ENCODE measurements at regions not wholly inside any gene's neighbourhood (a gene's known extent, or its start where the extent isn't known, plus 50 kb on each side); places are given as distances from the start of the nearest gene placed in this dataset.

- Mint-ChIP-seq H3K27ac (no peak overlapping the region), H3K27me3 (ENCODE audit: low read depth) (no peaks in the 10 kb centered on the region), H3K9me3 (no peaks in the 10 kb centered on the region), H3K4me3 (no peak overlapping the region), H3K4me1 (peaks cover 28% of the 10 kb centered on the region), H3K36me3 (no peaks in the 10 kb centered on the region)
- ChIA-PET POLR2A (no interaction called here), CTCF (interaction anchor here (0.6 kb wide), 1 partner anchor 84 kb away, joined by 3 read pairs; no protein-coding TSS in a partner anchor)
- ATAC-seq, result no peak
- TF ChIP-seq ERG (CRISPR knock-in tag; IDR thresholded peaks at IDR 0.05), result no peak
- no peak for TF ChIP-seq USF1 (CRISPR knock-in tag; IDR thresholded peaks at IDR 0.05)
- TF ChIP-seq MAX (CRISPR knock-in tag; IDR thresholded peaks at IDR 0.05), result no peak
- TF ChIP-seq GABPB1 (CRISPR knock-in tag; IDR thresholded peaks at IDR 0.05), result no peak
- TF ChIP-seq ZBTB43 (CRISPR knock-in tag; IDR thresholded peaks at IDR 0.05), result no peak
- no peak for TF ChIP-seq FOXJ3 (CRISPR knock-in tag; IDR thresholded peaks at IDR 0.05; ENCODE audit: borderline replicate concordance)
- no peak for TF ChIP-seq PRDM15 (CRISPR knock-in tag; IDR thresholded peaks at IDR 0.05)
- TF ChIP-seq ZNF671 (CRISPR knock-in tag; IDR thresholded peaks at IDR 0.05), result no peak
- no peak for TF ChIP-seq E2F5 (CRISPR knock-in tag; IDR thresholded peaks at IDR 0.05)
- TF ChIP-seq ZNF138 (CRISPR knock-in tag; conservative IDR thresholded peaks at IDR 0.05), result no peak
- no peak for TF ChIP-seq NR1H2 (CRISPR knock-in tag; IDR thresholded peaks at IDR 0.05)
- TF ChIP-seq NR3C1 (CRISPR knock-in tag; conservative IDR thresholded peaks at IDR 0.05; ENCODE audit: low read depth), result no peak
- TF ChIP-seq ZNF532 (CRISPR knock-in tag; IDR thresholded peaks at IDR 0.05; ENCODE audit: borderline replicate concordance), result no peak
- no peak for TF ChIP-seq ZNF121 (CRISPR knock-in tag; IDR thresholded peaks at IDR 0.05)
- no peak for TF ChIP-seq MLX (CRISPR knock-in tag; IDR thresholded peaks at IDR 0.05)
- TF ChIP-seq NFYB (CRISPR knock-in tag; conservative IDR thresholded peaks at IDR 0.05; ENCODE audit: low read depth), result no peak
- no peak for TF ChIP-seq AR (CRISPR knock-in tag; IDR thresholded peaks at IDR 0.05)
- TF ChIP-seq ZMAT4 (CRISPR knock-in tag; IDR thresholded peaks at IDR 0.05), result no peak
- no peak for DNase-seq (ENCODE audit: low spot score)
These were observed 278.5 kb downstream of the TMEM167A start for GRCh38 chr5:82798676-82799075.
